Sigmoid colon (tissue), 6 donors: ENCODE measurements at regions not wholly inside any gene's neighbourhood (a gene's known extent, or its start where the extent isn't known, plus 50 kb on each side); places are given as distances from the start of the nearest gene placed in this dataset.

Experiments
- DNase-seq: peaks from one replicate; pipeline ENCODE4 v3.0.0-alpha.2; 2019
- H3K27ac ChIP-seq, 4 donors: fragments of 200-600 bp; sonication (generic); one replicate each; pipeline ENCODE4 v1.5.1; 2016 to 2019; ENCODE audit warnings: mild to moderate bottlenecking in 1 of 4
- H3K27me3 ChIP-seq, 3 donors: fragments of 200-600 bp; sonication (generic); one replicate each; pipeline ENCODE4 v1.5.1; 2019; ENCODE audit warnings: mild to moderate bottlenecking in 1 of 3
- H3K36me3 ChIP-seq, 4 donors: fragments of 200-600 bp; sonication (generic); one replicate each; pipeline ENCODE4 v1.5.1; 2016 to 2019
- H3K4me1 ChIP-seq, 4 donors: fragments of 200-600 bp; sonication (generic); one replicate each; pipeline ENCODE4 v1.5.1; 2017 to 2019
- H3K4me3 ChIP-seq, 4 donors: fragments of 200-600 bp; sonication (generic); one replicate each; pipeline ENCODE4 v1.5.1; 2017 to 2019; ENCODE audit warnings: mild to moderate bottlenecking in 2 of 4, moderate library complexity in 1 of 4
- H3K9me3 ChIP-seq, 4 donors: fragments of 200-600 bp in 3 of 4; sonication (generic) in 3 of 4; one replicate each; pipeline versions ENCODE4 v1.5.1 to v1.6.1; 2013 to 2019
- CTCF ChIP-seq, 4 experiments: fragments of 450-650 bp in 3 of 4; fragments of 200-600 bp in 1 of 4; IDR thresholded peaks; one replicate each; pipeline ENCODE4 v1.5.1; 2016 to 2019; ENCODE audit warnings: antibody characterized with exemption in 4 of 4, mild to moderate bottlenecking in 3 of 4, moderate library complexity in 2 of 4
- EP300 ChIP-seq, 4 donors: sonication (generic); formaldehyde crosslinking; IDR thresholded peaks; one replicate each; pipeline ENCODE4 v1.6.1; 2017; ENCODE audit warnings: antibody characterized with exemption in 4 of 4
- POLR2A ChIP-seq, 2 donors: fragments of 450-650 bp; IDR thresholded peaks; one replicate each; pipeline ENCODE4 v1.6.1; 2016; ENCODE audit warnings: antibody characterized with exemption in 2 of 2, mild to moderate bottlenecking in 2 of 2, moderate library complexity in 2 of 2
- POLR2AphosphoS5 ChIP-seq, 4 donors: sonication (generic); formaldehyde crosslinking; IDR thresholded peaks; one replicate each; pipeline ENCODE4 v1.6.1; 2017; ENCODE audit warnings: antibody characterized with exemption in 4 of 4
- WGBS, 2 donors: extraction: QIAGEN DNeasy Blood & Tissue Kit; methylation state at CpG; one replicate each; pipeline ENCODE4 v1.1.7; 2013; 5-methylcytosine and 5-hydroxymethylcytosine counted together
- intact Hi-C: fragments of 100-400 bp; cut with DNase I; formaldehyde crosslinking; loops from one replicate; pipeline ENCODE4 v1.15.1; 2023
- donor health status: healthy with polysubstance abuse.
- donor health status: healthy.

- DNase-seq: no peak
- intact Hi-C loops: no loop called here
- WGBS, 2 donors: 70 to 88% methylated on average over 9 of the region's 9 CpGs
- Histone ChIP-seq H3K27me3 (no peaks in the 10 kb centered on the region), H3K36me3 (no peaks in the 10 kb centered on the region), H3K4me3 (no peak overlapping the region), H3K4me1 (no peaks in the 10 kb centered on the region), H3K9me3 (no peaks in the 10 kb centered on the region), H3K27ac (no peak overlapping the region)
- TF ChIP-seq POLR2A (IDR thresholded peaks at IDR 0.05): no peak
Observed at GRCh38 chr5:83001796-83002381, 75.3 kb downstream of the TMEM167A start.

- intact Hi-C loops: no loop called here
- H3K4me3 ChIP-seq: no peak overlapping the region
- no peaks in the 10 kb centered on the region for H3K9me3 ChIP-seq
- H3K27me3 ChIP-seq: no peaks in the 10 kb centered on the region
- TF ChIP-seq POLR2AphosphoS5 (IDR thresholded peaks at IDR 0.05): no peak
- TF ChIP-seq EP300 (IDR thresholded peaks at IDR 0.05): no peak
- TF ChIP-seq POLR2A (IDR thresholded peaks at IDR 0.05): no peak
- no peak for TF ChIP-seq CTCF (IDR thresholded peaks at IDR 0.05)
- no peaks in the 10 kb centered on the region for H3K36me3 ChIP-seq
- 73 to 75% methylated on average over 1 of the region's 1 CpG for WGBS, 2 donors
- H3K27ac ChIP-seq: no peak overlapping the region
- DNase-seq: no peak
- no peaks in the 10 kb centered on the region for H3K4me1 ChIP-seq
Observed at GRCh38 chr5:83000922-83001321, 76.3 kb downstream of the TMEM167A start.

- H3K27me3 ChIP-seq: no peaks in the 10 kb centered on the region
- H3K27ac ChIP-seq: no peak overlapping the region
- H3K4me1 ChIP-seq: no peaks in the 10 kb centered on the region
- TF ChIP-seq CTCF (IDR thresholded peaks at IDR 0.05): no peak
- no peak for TF ChIP-seq EP300 (IDR thresholded peaks at IDR 0.05)
- no peak for TF ChIP-seq POLR2AphosphoS5 (IDR thresholded peaks at IDR 0.05)
- TF ChIP-seq POLR2A (IDR thresholded peaks at IDR 0.05): no peak
- H3K36me3 ChIP-seq: no peaks in the 10 kb centered on the region
- H3K4me3 ChIP-seq: no peak overlapping the region
- H3K9me3 ChIP-seq: no peaks in the 10 kb centered on the region
- intact Hi-C loops: no loop called here
- 81 to 82% methylated on average over 2 of the region's 2 CpGs for WGBS, 2 donors
- no peak for DNase-seq
Observed at GRCh38 chr5:83000428-83000827, 76.8 kb downstream of the TMEM167A start.

- TF ChIP-seq CTCF (IDR thresholded peaks at IDR 0.05): no peak
- no peak for TF ChIP-seq POLR2AphosphoS5 (IDR thresholded peaks at IDR 0.05)
- no peak for TF ChIP-seq POLR2A (IDR thresholded peaks at IDR 0.05)
- no peak for TF ChIP-seq EP300 (IDR thresholded peaks at IDR 0.05)
- DNase-seq: no peak
- Histone ChIP-seq H3K36me3 (no peaks in the 10 kb centered on the region), H3K4me1 (no peaks in the 10 kb centered on the region), H3K4me3 (no peak overlapping the region), H3K27ac (no peak overlapping the region), H3K9me3 (no peaks in the 10 kb centered on the region), H3K27me3 (no peaks in the 10 kb centered on the region)
- WGBS, 2 donors: 60 to 77% methylated on average over 1 of the region's 1 CpG
- intact Hi-C loops: no loop called here
Observed at GRCh38 chr5:82993416-82993815, 83.8 kb downstream of the TMEM167A start.

GRCh38 chr5:82992646-82993045, 84.5 kb downstream of the TMEM167A start:
- H3K27me3 ChIP-seq: no peaks in the 10 kb centered on the region
- no peaks in the 10 kb centered on the region for H3K9me3 ChIP-seq
- 75 to 83% methylated on average over 4 of the region's 4 CpGs for WGBS, 2 donors
- H3K4me3 ChIP-seq: no peak overlapping the region
- H3K27ac ChIP-seq: no peak overlapping the region
- intact Hi-C loops: no loop called here
- H3K4me1 ChIP-seq: no peaks in the 10 kb centered on the region
- DNase-seq: no peak
- no peaks in the 10 kb centered on the region for H3K36me3 ChIP-seq
- TF ChIP-seq CTCF (IDR thresholded peaks at IDR 0.05): no peak
- TF ChIP-seq POLR2AphosphoS5 (IDR thresholded peaks at IDR 0.05): no peak
- TF ChIP-seq EP300 (IDR thresholded peaks at IDR 0.05): no peak
- no peak for TF ChIP-seq POLR2A (IDR thresholded peaks at IDR 0.05)
